BE2C (cell line): ENCODE measurements at regions not wholly inside any gene's neighbourhood (a gene's known extent, or its start where the extent isn't known, plus 50 kb on each side); places are given as distances from the start of the nearest gene placed in this dataset.

Experiments
- DNase-seq: peaks from one replicate; pipeline ENCODE4 v3.0.0-alpha.2; 2020
- H3K27me3 ChIP-seq: fragments of 250-450 bp; sonication (Bioruptor Pico); 2 replicates; pipeline ENCODE4 v1.5.1; 2020; ENCODE audit warnings: mild to moderate bottlenecking
- H3K36me3 ChIP-seq: fragments of 250-450 bp; sonication (Bioruptor Pico); 2 replicates; pipeline ENCODE4 v1.5.1; 2020; ENCODE audit warnings: mild to moderate bottlenecking
- H3K4me1 ChIP-seq: fragments of 250-450 bp; sonication (Bioruptor Pico); 2 replicates; pipeline ENCODE4 v1.5.1; 2020
- H3K4me3 ChIP-seq: 2 replicates; pipeline ENCODE4 v1.5.1; 2011; ENCODE audit warnings: low read depth, low read length
- H3K9me3 ChIP-seq: fragments of 250-450 bp; sonication (Bioruptor Pico); 2 replicates; pipeline ENCODE4 v1.5.1; 2020
- TF ChIP-seq, protein P1 (sequence below): IDR thresholded peaks from 2 replicates; pipeline ENCODE4 v1.5.1; 2012; ENCODE audit warnings: mild to moderate bottlenecking, low read depth, low read length

DNA sequence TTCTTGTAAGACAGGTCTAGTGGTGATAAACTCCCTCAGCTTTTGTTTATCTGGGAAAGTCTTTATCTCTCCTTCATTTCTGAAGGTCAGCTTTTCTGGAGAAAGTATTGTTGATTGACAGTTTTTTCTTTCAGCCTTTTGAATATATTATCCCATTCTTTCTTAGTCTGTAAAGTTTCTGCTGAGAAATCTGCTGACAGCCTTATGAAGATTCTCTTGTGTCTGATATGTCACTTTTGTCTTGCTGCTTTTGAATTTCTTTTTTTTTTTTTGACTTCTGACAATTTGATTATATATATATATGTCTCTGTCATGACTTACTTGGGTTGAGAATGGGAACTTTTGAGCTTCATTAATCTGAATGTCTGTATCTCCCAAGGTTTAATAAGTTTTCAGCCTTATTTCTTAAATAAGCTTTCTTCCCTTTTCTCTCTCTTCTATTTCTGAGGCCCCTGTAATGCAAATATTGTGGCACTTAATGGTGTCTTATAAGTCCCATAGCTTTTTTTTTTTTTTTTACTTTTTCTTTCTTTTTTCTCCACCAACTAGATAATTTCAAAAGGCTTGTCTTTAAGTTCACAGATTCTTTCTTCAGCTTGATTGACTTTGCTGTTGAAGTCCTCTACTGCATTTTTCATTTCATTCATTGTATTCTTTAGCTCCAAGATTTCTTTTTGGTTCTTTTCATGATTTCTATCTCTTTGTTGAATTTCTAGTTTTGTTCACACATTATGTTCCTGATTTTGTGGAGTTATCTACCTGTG is 81.4 kb upstream of the IL6 start:
- no peaks in the 10 kb centered on the region for H3K27me3 ChIP-seq
- DNase-seq: no peak
- H3K9me3 ChIP-seq: peaks cover 3% of the 10 kb centered on the region; the same call in 1 of the 2 replicates
- no peak overlapping the region for H3K4me3 ChIP-seq
- TF ChIP-seq, protein P1, sequence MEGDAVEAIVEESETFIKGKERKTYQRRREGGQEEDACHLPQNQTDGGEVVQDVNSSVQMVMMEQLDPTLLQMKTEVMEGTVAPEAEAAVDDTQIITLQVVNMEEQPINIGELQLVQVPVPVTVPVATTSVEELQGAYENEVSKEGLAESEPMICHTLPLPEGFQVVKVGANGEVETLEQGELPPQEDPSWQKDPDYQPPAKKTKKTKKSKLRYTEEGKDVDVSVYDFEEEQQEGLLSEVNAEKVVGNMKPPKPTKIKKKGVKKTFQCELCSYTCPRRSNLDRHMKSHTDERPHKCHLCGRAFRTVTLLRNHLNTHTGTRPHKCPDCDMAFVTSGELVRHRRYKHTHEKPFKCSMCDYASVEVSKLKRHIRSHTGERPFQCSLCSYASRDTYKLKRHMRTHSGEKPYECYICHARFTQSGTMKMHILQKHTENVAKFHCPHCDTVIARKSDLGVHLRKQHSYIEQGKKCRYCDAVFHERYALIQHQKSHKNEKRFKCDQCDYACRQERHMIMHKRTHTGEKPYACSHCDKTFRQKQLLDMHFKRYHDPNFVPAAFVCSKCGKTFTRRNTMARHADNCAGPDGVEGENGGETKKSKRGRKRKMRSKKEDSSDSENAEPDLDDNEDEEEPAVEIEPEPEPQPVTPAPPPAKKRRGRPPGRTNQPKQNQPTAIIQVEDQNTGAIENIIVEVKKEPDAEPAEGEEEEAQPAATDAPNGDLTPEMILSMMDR: no peak
- H3K36me3 ChIP-seq: no peaks in the 10 kb centered on the region
- H3K4me1 ChIP-seq: no peaks in the 10 kb centered on the region

- TF ChIP-seq, protein P1: no peak
- no peak for DNase-seq
- no peaks in the 10 kb centered on the region for H3K4me1 ChIP-seq
- H3K4me3 ChIP-seq: no peak overlapping the region
- no peaks in the 10 kb centered on the region for H3K27me3 ChIP-seq
- peaks cover 3% of the 10 kb centered on the region; the same call in 1 of the 2 replicates for H3K9me3 ChIP-seq
- H3K36me3 ChIP-seq: no peaks in the 10 kb centered on the region
These were observed 84.5 kb upstream of the IL6 start for GRCh38 chr7:22642454-22642853.

DNA sequence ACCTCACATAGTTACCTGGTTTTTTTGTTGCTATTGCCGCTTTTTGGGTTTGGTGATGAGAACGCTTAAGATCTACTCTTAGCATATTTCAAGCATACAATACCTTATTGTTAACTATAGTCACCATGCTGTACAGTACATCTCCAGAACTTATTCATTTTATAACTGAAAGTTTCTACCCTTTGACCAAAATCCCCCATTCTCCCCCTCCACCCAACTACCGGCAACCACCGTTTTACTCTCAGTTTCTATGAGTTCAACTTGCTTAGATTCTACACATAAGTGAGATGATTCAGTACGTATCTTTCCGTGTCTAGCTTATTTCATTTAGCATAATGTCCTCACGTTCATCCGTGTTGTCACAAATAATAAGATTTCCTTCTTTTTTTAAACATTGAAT is 86.7 kb upstream of the IL6 start:
- Histone ChIP-seq H3K9me3 (no peaks in the 10 kb centered on the region), H3K27me3 (no peaks in the 10 kb centered on the region), H3K4me3 (no peak overlapping the region), H3K4me1 (no peaks in the 10 kb centered on the region), H3K36me3 (no peaks in the 10 kb centered on the region)
- TF ChIP-seq, protein P1: no peak
- DNase-seq: no peak

GRCh38 chr7:22639396-22639795 is 87.6 kb upstream of the IL6 start:
- Histone ChIP-seq H3K36me3 (no peaks in the 10 kb centered on the region), H3K4me3 (no peak overlapping the region), H3K4me1 (no peaks in the 10 kb centered on the region), H3K9me3 (no peaks in the 10 kb centered on the region), H3K27me3 (no peaks in the 10 kb centered on the region)
- TF ChIP-seq, protein P1: no peak
- no peak for DNase-seq

DNA sequence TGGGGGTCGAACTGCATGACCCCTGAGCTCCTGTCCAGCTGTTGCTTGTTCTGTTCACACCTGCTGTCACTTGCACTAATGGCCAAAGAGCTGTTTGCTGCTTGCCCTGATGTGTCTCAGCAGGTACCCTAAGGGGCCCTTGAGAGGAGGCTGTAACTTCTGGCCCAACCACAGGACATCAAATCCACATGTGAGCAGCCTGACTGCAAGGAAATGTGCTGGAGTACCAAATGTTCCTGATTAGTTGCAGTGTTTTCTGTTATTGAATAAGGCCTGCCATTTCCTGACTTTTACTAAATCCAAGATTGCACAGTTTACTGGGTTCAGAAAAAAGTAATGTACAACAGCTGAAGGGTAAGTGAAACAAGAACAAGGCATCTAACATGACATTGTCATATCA is 91.7 kb upstream of the IL6 start:
- Histone ChIP-seq H3K4me3 (no peak overlapping the region), H3K36me3 (no peaks in the 10 kb centered on the region), H3K27me3 (no peaks in the 10 kb centered on the region), H3K4me1 (no peaks in the 10 kb centered on the region), H3K9me3 (no peaks in the 10 kb centered on the region)
- TF ChIP-seq, protein P1: no peak
- no peak for DNase-seq

- no peak for DNase-seq
- TF ChIP-seq, protein P1: no peak
- Histone ChIP-seq H3K27me3 (no peaks in the 10 kb centered on the region; the same call in 1 of the 2 replicates), H3K4me1 (no peaks in the 10 kb centered on the region), H3K4me3 (no peak overlapping the region), H3K36me3 (no peaks in the 10 kb centered on the region), H3K9me3 (no peaks in the 10 kb centered on the region)
These were observed 93.0 kb upstream of the IL6 start for GRCh38 chr7:22633954-22634474.
